LNCaP clone FGC (cell line): ENCODE measurements at regions not wholly inside any gene's neighbourhood (a gene's known extent, or its start where the extent isn't known, plus 50 kb on each side); places are given as distances from the start of the nearest gene placed in this dataset.

ENCODE experiments used
- DNase-seq: peaks from one replicate; pipeline ENCODE4 v3.0.0-alpha.2; 2011; ENCODE audit warnings: low read depth
- H3K4me3 ChIP-seq: 2 replicates; pipeline ENCODE4 v1.5.1; 2011; ENCODE audit warnings: mild to moderate bottlenecking, low read depth, low read length, control low read depth
- TF ChIP-seq, protein P1 (sequence below): IDR thresholded peaks from 2 replicates; pipeline ENCODE4 v1.5.1; 2012; ENCODE audit warnings: mild to moderate bottlenecking; ENCODE audit not compliant: control insufficient read depth, insufficient read depth; ENCODE audit errors: extremely low read depth

- no peak for DNase-seq
- TF ChIP-seq, protein P1, sequence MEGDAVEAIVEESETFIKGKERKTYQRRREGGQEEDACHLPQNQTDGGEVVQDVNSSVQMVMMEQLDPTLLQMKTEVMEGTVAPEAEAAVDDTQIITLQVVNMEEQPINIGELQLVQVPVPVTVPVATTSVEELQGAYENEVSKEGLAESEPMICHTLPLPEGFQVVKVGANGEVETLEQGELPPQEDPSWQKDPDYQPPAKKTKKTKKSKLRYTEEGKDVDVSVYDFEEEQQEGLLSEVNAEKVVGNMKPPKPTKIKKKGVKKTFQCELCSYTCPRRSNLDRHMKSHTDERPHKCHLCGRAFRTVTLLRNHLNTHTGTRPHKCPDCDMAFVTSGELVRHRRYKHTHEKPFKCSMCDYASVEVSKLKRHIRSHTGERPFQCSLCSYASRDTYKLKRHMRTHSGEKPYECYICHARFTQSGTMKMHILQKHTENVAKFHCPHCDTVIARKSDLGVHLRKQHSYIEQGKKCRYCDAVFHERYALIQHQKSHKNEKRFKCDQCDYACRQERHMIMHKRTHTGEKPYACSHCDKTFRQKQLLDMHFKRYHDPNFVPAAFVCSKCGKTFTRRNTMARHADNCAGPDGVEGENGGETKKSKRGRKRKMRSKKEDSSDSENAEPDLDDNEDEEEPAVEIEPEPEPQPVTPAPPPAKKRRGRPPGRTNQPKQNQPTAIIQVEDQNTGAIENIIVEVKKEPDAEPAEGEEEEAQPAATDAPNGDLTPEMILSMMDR = no peak
Measured at GRCh38 chr5:38093855-38094254, 164.5 kb upstream of the EGFLAM start.

DNA sequence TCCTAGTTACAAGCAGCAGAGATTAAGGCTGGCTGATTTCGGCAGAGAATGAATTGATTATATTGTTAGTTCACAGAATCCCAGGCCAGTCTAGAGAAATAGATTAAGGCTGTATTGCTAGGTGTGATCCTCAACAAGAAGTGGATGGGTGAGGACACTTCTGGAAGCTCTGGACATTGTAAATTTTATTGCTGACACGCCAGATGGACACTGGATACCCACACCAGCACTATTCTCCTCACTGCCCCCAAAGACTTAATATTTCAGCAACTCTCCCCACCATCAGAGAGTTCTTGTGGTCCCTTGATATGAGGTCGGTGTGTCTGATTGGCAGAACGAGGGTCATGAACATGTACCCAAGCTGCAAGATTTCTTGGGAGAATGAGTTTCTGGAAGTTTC is 171.6 kb upstream of the EGFLAM start:
- H3K4me3 ChIP-seq = no peak overlapping the region
- no peak for DNase-seq
- TF ChIP-seq, protein P1 = no peak

More at GRCh38 chr5:38093855-38094254, 164.5 kb upstream of the EGFLAM start:
- no peak overlapping the region for H3K4me3 ChIP-seq

GRCh38 chr5:38079620-38080402 is 178.5 kb upstream of the EGFLAM start:
- no peak for DNase-seq
- H3K4me3 ChIP-seq = no peak overlapping the region
- TF ChIP-seq, protein P1 = no peak

DNA sequence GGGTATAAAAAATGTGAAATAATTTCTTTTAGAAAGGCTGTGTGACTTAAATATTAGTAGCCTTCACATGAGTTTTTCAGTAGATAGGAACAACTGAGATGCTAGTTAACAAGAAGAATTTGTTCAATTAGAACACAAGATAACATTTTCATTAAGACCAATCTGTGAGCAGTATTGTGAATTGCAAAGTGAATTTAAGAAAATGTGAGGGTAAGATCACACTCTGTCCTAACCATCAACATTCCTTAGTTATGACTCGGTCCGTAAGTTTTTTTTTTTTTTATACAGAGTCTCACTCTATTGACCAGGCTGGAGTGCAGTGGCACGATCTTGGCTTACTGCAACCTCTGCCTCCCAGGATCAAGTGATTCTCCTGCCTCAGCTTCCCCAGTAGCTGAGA is 180.2 kb upstream of the EGFLAM start:
- no peak for DNase-seq
- TF ChIP-seq, protein P1 = no peak
- no peak overlapping the region for H3K4me3 ChIP-seq

GRCh38 chr5:38077652-38078051 is 180.7 kb upstream of the EGFLAM start:
- no peak for DNase-seq
- H3K4me3 ChIP-seq = no peak overlapping the region
- TF ChIP-seq, protein P1 = no peak

GRCh38 chr5:38071831-38072694 is 186.3 kb upstream of the EGFLAM start:
- no peak overlapping the region for H3K4me3 ChIP-seq
- TF ChIP-seq, protein P1 = no peak
- no peak for DNase-seq
